Liver (tissue), 8 donors: ENCODE measurements at regions not wholly inside any gene's neighbourhood (a gene's known extent, or its start where the extent isn't known, plus 50 kb on each side); places are given as distances from the start of the nearest gene placed in this dataset.

Experiments used
- DNase-seq: peaks from one replicate; pipeline ENCODE4 v3.0.0-alpha.2; 2017; ENCODE audit warnings: low spot score
- H3K27ac ChIP-seq, 2 donors: one replicate each; pipeline ENCODE4 v1.7.0; 2013; ENCODE audit warnings: inconsistent platforms in 2 of 2, low read length in 2 of 2, control low read depth in 1 of 2, low read depth in 1 of 2, mild to moderate bottlenecking in 1 of 2
- H3K27me3 ChIP-seq, 4 donors: one replicate each; pipeline versions ENCODE4 v1.6.1 to v1.7.0; 2013; ENCODE audit warnings: low read length in 3 of 4, inconsistent platforms in 1 of 4, mild to moderate bottlenecking in 1 of 4, moderate library complexity in 1 of 4; ENCODE audit not compliant: control insufficient read depth in 4 of 4, insufficient read depth in 4 of 4
- H3K36me3 ChIP-seq, 4 donors: one replicate each; pipeline versions ENCODE4 v1.6.1 to v1.7.0; 2013; ENCODE audit warnings: low read length in 3 of 4, mild to moderate bottlenecking in 3 of 4, low read depth in 1 of 4, moderate library complexity in 1 of 4; ENCODE audit not compliant: control insufficient read depth in 4 of 4, insufficient read depth in 3 of 4
- H3K4me1 ChIP-seq, 4 donors: one replicate each; pipeline versions ENCODE4 v1.6.1 to v1.7.0; 2013; ENCODE audit warnings: low read length in 3 of 4, mild to moderate bottlenecking in 3 of 4, moderate library complexity in 1 of 4; ENCODE audit not compliant: control insufficient read depth in 4 of 4, insufficient read depth in 4 of 4
- H3K4me3 ChIP-seq, 3 donors: one replicate each; pipeline versions ENCODE4 v1.6.1 to v1.7.0; 2013; ENCODE audit warnings: low read length in 3 of 3, control low read depth in 1 of 3, low read depth in 1 of 3, mild to moderate bottlenecking in 1 of 3
- H3K9ac ChIP-seq, 2 donors: one replicate each; pipeline ENCODE4 v1.7.0; 2013; ENCODE audit warnings: low read length in 2 of 2, mild to moderate bottlenecking in 2 of 2, moderate library complexity in 2 of 2, control low read depth in 1 of 2, low read depth in 1 of 2
- H3K9me3 ChIP-seq, 4 donors: one replicate each; pipeline versions ENCODE4 v1.6.1 to v1.7.0; 2013; ENCODE audit warnings: low read length in 3 of 4; ENCODE audit not compliant: control insufficient read depth in 4 of 4
- EGR1 ChIP-seq, 2 donors: IDR thresholded peaks; 2 replicates each; pipeline ENCODE4 v1.6.1; 2016 to 2018; ENCODE audit warnings: antibody characterized with exemption in 2 of 2, low read depth in 2 of 2
- FOXA1 ChIP-seq: IDR thresholded peaks from 2 replicates; pipeline ENCODE4 v1.6.1; 2016; ENCODE audit warnings: antibody characterized with exemption
- GABPA ChIP-seq, 2 donors: IDR thresholded peaks in 1 of 2; conservative IDR thresholded peaks in 1 of 2; 2 replicates each; pipeline ENCODE4 v1.6.1; 2016; ENCODE audit warnings: antibody characterized with exemption in 2 of 2, mild to moderate bottlenecking in 1 of 2, moderate library complexity in 1 of 2
- HNF4A ChIP-seq, 2 donors: conservative IDR thresholded peaks; 2 replicates each; pipeline ENCODE4 v1.6.1; 2016; ENCODE audit warnings: antibody characterized with exemption in 2 of 2, mild to moderate bottlenecking in 2 of 2
- JUND ChIP-seq, 2 donors: IDR thresholded peaks; 2 replicates each; pipeline ENCODE4 v1.6.1; 2016; ENCODE audit warnings: antibody characterized with exemption in 2 of 2
- NR2F2 ChIP-seq: IDR thresholded peaks from 2 replicates; pipeline ENCODE4 v1.6.1; 2016; ENCODE audit warnings: antibody characterized with exemption
- RXRA ChIP-seq, 2 donors: IDR thresholded peaks; 2 replicates each; pipeline ENCODE4 v1.6.1; 2017 to 2018; ENCODE audit warnings: antibody characterized with exemption in 2 of 2, mild to moderate bottlenecking in 1 of 2
- SP1 ChIP-seq: IDR thresholded peaks from 2 replicates; pipeline ENCODE4 v1.6.1; 2018; ENCODE audit warnings: antibody characterized with exemption, mild to moderate bottlenecking
- TAF1 ChIP-seq: conservative IDR thresholded peaks from 2 replicates; pipeline ENCODE4 v1.6.1; 2016; ENCODE audit warnings: antibody characterized with exemption, mild to moderate bottlenecking
- YY1 ChIP-seq: IDR thresholded peaks from 2 replicates; pipeline ENCODE4 v1.6.1; 2016; ENCODE audit warnings: antibody characterized with exemption, mild to moderate bottlenecking
- WGBS: extraction: QIAGEN DNeasy Blood & Tissue Kit; methylation state at CpG from one replicate; pipeline ENCODE4 v1.1.7; 2013; 5-methylcytosine and 5-hydroxymethylcytosine counted together
- TF ChIP-seq, protein P1 (sequence below): IDR thresholded peaks from 2 replicates; pipeline ENCODE4 v1.6.1; 2016; ENCODE audit warnings: antibody characterized with exemption
- TF ChIP-seq, protein P2 (sequence below): fragments of 150-350 bp; IDR thresholded peaks from 2 replicates; pipeline ENCODE4 v1.5.1; 2017; ENCODE audit warnings: improper control_type of control experiment, low read depth, low read length; ENCODE audit not compliant: missing input control
- TF ChIP-seq, protein P3 (sequence below): IDR thresholded peaks from 2 replicates; pipeline ENCODE4 v1.6.1; 2016; ENCODE audit warnings: antibody characterized with exemption
- TF ChIP-seq, protein P4 (sequence below): IDR thresholded peaks from 2 replicates; pipeline ENCODE4 v1.6.1; 2016; ENCODE audit warnings: antibody characterized with exemption, mild to moderate bottlenecking
- donor health status: healthy.
- donor health status: healthy.
- donor health status: healthy.
- donor health status: healthy.
- donor health status: healthy.

DNA sequence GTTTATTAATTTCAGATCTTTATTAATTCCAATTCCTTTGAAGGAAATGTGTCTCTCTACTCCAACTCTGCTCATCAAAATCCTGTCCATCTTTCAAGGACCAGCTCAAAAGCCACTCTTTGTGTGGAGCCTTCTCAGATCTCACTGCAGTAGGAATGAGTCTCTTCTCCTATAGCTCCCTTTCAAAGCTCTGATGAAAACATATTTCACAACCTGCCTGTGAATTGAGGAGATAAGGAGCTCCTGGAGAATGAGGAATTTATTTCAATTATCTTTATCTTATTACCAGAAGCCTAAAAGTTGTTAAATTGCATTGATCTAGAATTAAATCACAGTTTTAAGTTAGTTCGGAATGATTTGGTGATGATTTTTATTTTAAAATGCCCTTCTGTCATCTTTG is 92.6 kb upstream of the TRPC3 start:
- Histone ChIP-seq H3K4me3 (no peak overlapping the region), H3K9me3 (no peaks in the 10 kb centered on the region), H3K27me3 (no peaks in the 10 kb centered on the region), H3K36me3 (no peaks in the 10 kb centered on the region), H3K27ac (no peak overlapping the region), H3K4me1 (no peaks in the 10 kb centered on the region), H3K9ac (no peak overlapping the region)
- WGBS: 84% methylated on average over 1 of the region's 1 CpG
- no peak for DNase-seq
- TF ChIP-seq YY1 (no peak), NR2F2 (no peak), TAF1 (no peak), JUND (IDR thresholded peaks at IDR 0.05) (no peak), EGR1 (IDR thresholded peaks at IDR 0.05; ENCODE audit: low read depth in 2 of 2) (no peak), SP1 (no peak), GABPA (IDR thresholded peaks at IDR 0.05 in 1 of 2, conservative IDR thresholded peaks at IDR 0.05 in 1 of 2) (no peak), FOXA1 (no peak), HNF4A (conservative IDR thresholded peaks at IDR 0.05) (no peak), RXRA (IDR thresholded peaks at IDR 0.05) (no peak)
- TF ChIP-seq, protein P1, sequence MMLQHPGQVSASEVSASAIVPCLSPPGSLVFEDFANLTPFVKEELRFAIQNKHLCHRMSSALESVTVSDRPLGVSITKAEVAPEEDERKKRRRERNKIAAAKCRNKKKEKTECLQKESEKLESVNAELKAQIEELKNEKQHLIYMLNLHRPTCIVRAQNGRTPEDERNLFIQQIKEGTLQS: no peak
- TF ChIP-seq, protein P2, sequence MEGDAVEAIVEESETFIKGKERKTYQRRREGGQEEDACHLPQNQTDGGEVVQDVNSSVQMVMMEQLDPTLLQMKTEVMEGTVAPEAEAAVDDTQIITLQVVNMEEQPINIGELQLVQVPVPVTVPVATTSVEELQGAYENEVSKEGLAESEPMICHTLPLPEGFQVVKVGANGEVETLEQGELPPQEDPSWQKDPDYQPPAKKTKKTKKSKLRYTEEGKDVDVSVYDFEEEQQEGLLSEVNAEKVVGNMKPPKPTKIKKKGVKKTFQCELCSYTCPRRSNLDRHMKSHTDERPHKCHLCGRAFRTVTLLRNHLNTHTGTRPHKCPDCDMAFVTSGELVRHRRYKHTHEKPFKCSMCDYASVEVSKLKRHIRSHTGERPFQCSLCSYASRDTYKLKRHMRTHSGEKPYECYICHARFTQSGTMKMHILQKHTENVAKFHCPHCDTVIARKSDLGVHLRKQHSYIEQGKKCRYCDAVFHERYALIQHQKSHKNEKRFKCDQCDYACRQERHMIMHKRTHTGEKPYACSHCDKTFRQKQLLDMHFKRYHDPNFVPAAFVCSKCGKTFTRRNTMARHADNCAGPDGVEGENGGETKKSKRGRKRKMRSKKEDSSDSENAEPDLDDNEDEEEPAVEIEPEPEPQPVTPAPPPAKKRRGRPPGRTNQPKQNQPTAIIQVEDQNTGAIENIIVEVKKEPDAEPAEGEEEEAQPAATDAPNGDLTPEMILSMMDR: no peak
- TF ChIP-seq, protein P3, sequence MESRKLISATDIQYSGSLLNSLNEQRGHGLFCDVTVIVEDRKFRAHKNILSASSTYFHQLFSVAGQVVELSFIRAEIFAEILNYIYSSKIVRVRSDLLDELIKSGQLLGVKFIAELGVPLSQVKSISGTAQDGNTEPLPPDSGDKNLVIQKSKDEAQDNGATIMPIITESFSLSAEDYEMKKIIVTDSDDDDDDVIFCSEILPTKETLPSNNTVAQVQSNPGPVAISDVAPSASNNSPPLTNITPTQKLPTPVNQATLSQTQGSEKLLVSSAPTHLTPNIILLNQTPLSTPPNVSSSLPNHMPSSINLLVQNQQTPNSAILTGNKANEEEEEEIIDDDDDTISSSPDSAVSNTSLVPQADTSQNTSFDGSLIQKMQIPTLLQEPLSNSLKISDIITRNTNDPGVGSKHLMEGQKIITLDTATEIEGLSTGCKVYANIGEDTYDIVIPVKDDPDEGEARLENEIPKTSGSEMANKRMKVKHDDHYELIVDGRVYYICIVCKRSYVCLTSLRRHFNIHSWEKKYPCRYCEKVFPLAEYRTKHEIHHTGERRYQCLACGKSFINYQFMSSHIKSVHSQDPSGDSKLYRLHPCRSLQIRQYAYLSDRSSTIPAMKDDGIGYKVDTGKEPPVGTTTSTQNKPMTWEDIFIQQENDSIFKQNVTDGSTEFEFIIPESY: no peak
- TF ChIP-seq, protein P4, sequence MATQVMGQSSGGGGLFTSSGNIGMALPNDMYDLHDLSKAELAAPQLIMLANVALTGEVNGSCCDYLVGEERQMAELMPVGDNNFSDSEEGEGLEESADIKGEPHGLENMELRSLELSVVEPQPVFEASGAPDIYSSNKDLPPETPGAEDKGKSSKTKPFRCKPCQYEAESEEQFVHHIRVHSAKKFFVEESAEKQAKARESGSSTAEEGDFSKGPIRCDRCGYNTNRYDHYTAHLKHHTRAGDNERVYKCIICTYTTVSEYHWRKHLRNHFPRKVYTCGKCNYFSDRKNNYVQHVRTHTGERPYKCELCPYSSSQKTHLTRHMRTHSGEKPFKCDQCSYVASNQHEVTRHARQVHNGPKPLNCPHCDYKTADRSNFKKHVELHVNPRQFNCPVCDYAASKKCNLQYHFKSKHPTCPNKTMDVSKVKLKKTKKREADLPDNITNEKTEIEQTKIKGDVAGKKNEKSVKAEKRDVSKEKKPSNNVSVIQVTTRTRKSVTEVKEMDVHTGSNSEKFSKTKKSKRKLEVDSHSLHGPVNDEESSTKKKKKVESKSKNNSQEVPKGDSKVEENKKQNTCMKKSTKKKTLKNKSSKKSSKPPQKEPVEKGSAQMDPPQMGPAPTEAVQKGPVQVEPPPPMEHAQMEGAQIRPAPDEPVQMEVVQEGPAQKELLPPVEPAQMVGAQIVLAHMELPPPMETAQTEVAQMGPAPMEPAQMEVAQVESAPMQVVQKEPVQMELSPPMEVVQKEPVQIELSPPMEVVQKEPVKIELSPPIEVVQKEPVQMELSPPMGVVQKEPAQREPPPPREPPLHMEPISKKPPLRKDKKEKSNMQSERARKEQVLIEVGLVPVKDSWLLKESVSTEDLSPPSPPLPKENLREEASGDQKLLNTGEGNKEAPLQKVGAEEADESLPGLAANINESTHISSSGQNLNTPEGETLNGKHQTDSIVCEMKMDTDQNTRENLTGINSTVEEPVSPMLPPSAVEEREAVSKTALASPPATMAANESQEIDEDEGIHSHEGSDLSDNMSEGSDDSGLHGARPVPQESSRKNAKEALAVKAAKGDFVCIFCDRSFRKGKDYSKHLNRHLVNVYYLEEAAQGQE: no peak

DNA sequence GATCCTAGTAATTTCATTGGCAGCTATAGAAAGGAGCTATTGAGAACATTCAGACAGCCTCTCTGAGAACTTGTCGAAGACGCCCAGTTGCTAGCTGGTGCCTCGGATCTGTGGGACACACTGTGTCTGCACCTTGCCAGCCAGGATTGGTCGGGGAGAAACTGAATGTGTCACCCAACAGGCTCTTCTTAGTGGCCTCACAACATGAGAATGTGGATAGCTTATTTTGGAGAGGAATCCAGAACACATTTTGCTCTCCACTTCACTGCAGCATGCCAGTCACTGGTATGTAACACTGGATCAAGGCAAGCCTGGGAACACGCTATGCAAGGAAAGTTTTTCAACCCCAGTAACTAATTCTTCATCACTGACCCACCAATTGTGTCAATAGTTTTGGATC is 89.5 kb upstream of the TRPC3 start:
- H3K9me3 ChIP-seq: no peaks in the 10 kb centered on the region
- no peaks in the 10 kb centered on the region for H3K4me1 ChIP-seq
- no peak overlapping the region for H3K4me3 ChIP-seq
- no peaks in the 10 kb centered on the region for H3K36me3 ChIP-seq
- TF ChIP-seq HNF4A (conservative IDR thresholded peaks at IDR 0.05): no peak
- H3K27ac ChIP-seq: no peak overlapping the region
- DNase-seq: no peak
- 61% methylated on average over 5 of the region's 5 CpGs for WGBS
- no peaks in the 10 kb centered on the region for H3K27me3 ChIP-seq
- H3K9ac ChIP-seq: no peak overlapping the region
